ENCODE measurements at regions not wholly inside any gene's neighbourhood (a gene's known extent, or its start where the extent isn't known, plus 50 kb on each side); places are given as distances from the start of the nearest gene placed in this dataset.

DNA sequence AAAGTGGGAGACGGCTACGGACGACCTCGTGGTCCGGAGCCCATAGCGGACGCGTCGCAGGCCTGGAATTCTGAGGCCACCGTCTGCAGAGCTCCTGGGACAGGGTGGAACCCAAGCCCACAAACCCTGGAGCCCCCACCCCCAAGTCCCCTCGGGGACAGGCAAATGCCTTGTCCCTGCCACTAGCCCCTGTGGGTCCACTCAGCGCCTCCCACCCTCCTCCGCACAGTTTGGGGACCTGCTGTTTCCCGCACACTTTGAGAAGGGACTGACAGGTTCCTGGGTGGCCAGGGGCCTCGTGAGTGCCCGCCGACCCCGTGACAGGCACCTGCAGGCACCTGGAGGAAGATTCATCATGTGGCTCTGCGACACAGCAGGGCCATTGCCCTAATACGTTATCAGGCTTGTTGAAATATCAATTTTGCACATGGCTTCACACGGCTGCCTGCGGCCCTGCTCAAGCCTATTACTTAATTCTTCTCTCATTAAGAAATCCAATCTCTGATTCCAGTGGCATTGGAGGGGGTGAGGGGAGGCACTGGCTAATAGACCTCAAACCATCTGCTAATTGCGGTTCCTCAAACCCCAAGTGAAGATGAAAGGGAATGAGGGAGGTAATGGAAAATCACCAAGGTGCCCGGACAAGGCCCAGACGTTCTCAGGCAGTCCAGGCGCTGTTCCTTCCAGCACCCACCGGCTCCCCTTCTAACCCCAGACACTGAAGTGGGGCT, 672.5 kb downstream of the BRD1 start:
- Histone ChIP-seq H3K27ac (no peak overlapping the region), H3K4me3 (no peak overlapping the region), H3K36me3 (no peaks in the 10 kb centered on the region), H3K4me1 (no peaks in the 10 kb centered on the region), H3K9me3 (no peaks in the 10 kb centered on the region), H3K27me3 (peaks cover 0 to 64% (median 0%) of the 10 kb centered on the region in 4 donors)
- 69 to 73% methylated on average over 8 to 20 of the region's 27 CpGs for WGBS, 2 donors
- TF ChIP-seq, protein P1, sequence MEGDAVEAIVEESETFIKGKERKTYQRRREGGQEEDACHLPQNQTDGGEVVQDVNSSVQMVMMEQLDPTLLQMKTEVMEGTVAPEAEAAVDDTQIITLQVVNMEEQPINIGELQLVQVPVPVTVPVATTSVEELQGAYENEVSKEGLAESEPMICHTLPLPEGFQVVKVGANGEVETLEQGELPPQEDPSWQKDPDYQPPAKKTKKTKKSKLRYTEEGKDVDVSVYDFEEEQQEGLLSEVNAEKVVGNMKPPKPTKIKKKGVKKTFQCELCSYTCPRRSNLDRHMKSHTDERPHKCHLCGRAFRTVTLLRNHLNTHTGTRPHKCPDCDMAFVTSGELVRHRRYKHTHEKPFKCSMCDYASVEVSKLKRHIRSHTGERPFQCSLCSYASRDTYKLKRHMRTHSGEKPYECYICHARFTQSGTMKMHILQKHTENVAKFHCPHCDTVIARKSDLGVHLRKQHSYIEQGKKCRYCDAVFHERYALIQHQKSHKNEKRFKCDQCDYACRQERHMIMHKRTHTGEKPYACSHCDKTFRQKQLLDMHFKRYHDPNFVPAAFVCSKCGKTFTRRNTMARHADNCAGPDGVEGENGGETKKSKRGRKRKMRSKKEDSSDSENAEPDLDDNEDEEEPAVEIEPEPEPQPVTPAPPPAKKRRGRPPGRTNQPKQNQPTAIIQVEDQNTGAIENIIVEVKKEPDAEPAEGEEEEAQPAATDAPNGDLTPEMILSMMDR (IDR thresholded peaks at IDR 0.05): no peak
- TF ChIP-seq POLR2A (IDR thresholded peaks at IDR 0.05): no peak
- intact Hi-C loops (cut with DNase I): no loop called here
- DNase-seq: no peak

GRCh38 chr22:49154433-49154832, 673.2 kb downstream of the BRD1 start:
- Histone ChIP-seq H3K27me3 (peaks cover 0 to 64% (median 0%) of the 10 kb centered on the region in 4 donors), H3K9me3 (no peaks in the 10 kb centered on the region), H3K27ac (no peak overlapping the region), H3K36me3 (no peaks in the 10 kb centered on the region), H3K4me3 (no peak overlapping the region), H3K4me1 (no peaks in the 10 kb centered on the region)
- no peak for DNase-seq
- intact Hi-C loops (cut with DNase I): no loop called here
- TF ChIP-seq, protein P1 (IDR thresholded peaks at IDR 0.05): no peak
- no peak for TF ChIP-seq POLR2A (IDR thresholded peaks at IDR 0.05)
- WGBS, 2 donors: 56 to 70% methylated on average over 2 to 16 of the region's 18 CpGs

DNA sequence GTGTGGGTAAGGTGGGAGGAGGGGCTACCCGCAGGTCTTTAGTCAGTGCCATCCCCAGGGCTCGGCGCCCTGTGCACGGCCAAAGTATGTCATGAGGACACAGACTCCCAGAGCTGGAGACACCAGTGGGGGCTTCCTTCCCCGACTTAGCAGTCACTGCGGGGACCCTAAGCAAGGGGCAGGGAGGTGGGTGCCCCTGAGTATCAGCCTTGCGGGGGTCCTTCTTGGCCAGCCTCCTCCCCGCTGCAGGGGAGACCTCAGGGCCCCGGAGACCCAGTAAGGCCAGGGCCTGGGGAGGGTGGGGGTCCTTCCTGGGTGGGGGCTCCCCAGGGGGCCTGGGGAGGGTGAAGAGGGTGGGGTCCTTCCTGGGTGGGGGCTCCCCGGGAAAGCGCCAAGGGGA, 673.8 kb downstream of the BRD1 start:
- TF ChIP-seq POLR2A (IDR thresholded peaks at IDR 0.05): no peak
- TF ChIP-seq, protein P1 (IDR thresholded peaks at IDR 0.05): no peak
- WGBS, 2 donors: 60 to 100% methylated on average over 3 to 6 of the region's 11 CpGs
- H3K27ac ChIP-seq: no peak overlapping the region
- H3K36me3 ChIP-seq: no peaks in the 10 kb centered on the region
- no peaks in the 10 kb centered on the region for H3K4me1 ChIP-seq
- no peaks in the 10 kb centered on the region for H3K9me3 ChIP-seq
- no peak for DNase-seq
- H3K4me3 ChIP-seq: no peak overlapping the region
- peaks cover 0 to 59% (median 0%) of the 10 kb centered on the region in 4 donors for H3K27me3 ChIP-seq
- intact Hi-C loops (cut with DNase I): no loop called here

- 66 to 90% methylated on average over 3 to 4 of the region's 20 CpGs for WGBS, 2 donors
- Histone ChIP-seq H3K36me3 (no peaks in the 10 kb centered on the region), H3K27ac (no peak overlapping the region), H3K27me3 (peaks cover 0 to 54% (median 0%) of the 10 kb centered on the region in 4 donors), H3K4me3 (no peak overlapping the region), H3K4me1 (no peaks in the 10 kb centered on the region), H3K9me3 (no peaks in the 10 kb centered on the region)
- no peak for DNase-seq
- TF ChIP-seq POLR2A (IDR thresholded peaks at IDR 0.05): no peak
- TF ChIP-seq, protein P1 (IDR thresholded peaks at IDR 0.05): no peak
- intact Hi-C loops (cut with DNase I): no loop called here
These were observed 674.5 kb downstream of the BRD1 start for GRCh38 chr22:49152939-49153770.

All from esophagus squamous epithelium (tissue), 5 donors.